ENCODE measurements at regions not wholly inside any gene's neighbourhood (a gene's known extent, or its start where the extent isn't known, plus 50 kb on each side); places are given as distances from the start of the nearest gene placed in this dataset.
A peak's percentile ranks its signal among the peaks of the same experiment; 100 is the strongest.

DNA sequence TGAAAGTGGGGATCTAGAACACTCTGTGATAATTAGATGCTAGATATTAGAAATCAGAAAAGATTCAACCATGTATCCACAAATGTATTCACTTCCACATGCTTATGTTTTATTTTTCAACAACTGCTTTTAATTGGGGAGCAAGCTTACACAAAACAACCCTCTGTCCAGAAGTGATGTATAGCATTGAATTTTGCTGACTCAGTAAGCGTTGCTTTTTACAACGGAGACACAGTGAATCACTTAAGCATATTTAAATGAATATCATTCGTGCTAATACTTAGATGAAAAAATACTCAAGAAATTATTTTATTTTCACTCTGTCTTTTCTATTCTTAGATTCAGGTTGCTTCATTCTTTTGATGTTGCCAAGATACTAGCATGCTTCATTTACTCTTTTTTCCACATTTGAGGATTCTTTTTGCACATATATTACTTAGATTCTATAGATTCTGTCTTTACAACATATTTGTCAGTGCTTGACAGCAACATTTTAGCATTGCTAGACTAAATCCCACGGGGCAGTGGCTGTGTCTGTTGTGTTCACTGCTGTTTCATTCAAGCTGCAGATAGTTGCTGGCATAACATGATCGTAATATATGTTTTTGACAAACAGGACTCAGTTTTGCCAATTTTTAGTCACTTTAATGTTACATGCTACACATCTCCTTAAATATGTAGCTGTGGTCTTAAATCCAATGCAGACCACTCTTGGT, 1714.4 kb upstream of the SEL1L start:
- no peaks in the 10 kb centered on the region for H3K27me3 ChIP-seq (ENCODE audit: insufficient read depth, poor library complexity, severe bottlenecking)
- no peak for TF ChIP-seq SPI1 (IDR thresholded peaks at IDR 0.05; ENCODE audit: borderline replicate concordance, low read depth)

DNA sequence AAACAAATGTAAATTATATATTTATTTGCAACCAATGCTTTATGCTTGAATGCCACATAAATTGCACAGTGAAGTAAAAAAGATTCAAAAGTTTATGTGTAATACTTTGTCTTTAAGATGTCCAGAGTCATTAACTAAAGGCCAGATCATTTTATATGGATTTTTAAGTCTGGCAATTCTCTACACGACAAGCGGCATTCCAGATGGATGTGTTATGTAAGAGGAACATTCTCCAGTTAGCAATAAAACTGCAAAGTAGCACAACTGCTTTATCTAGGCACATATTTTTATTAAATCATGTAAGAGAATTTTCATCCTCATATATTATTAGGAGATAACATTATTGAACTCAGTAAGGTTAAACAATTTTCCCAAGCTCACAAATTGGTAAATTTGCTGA, 1717.7 kb upstream of the SEL1L start:
- TF ChIP-seq SPI1 (IDR thresholded peaks at IDR 0.05; ENCODE audit: borderline replicate concordance, low read depth) (no peak), GABPA (IDR thresholded peaks at IDR 0.05; ENCODE audit: low read depth) (no peak), POLR2AphosphoS5 (IDR thresholded peaks at IDR 0.05; ENCODE audit: low read depth) (no peak)
- TF ChIP-seq, protein P1, sequence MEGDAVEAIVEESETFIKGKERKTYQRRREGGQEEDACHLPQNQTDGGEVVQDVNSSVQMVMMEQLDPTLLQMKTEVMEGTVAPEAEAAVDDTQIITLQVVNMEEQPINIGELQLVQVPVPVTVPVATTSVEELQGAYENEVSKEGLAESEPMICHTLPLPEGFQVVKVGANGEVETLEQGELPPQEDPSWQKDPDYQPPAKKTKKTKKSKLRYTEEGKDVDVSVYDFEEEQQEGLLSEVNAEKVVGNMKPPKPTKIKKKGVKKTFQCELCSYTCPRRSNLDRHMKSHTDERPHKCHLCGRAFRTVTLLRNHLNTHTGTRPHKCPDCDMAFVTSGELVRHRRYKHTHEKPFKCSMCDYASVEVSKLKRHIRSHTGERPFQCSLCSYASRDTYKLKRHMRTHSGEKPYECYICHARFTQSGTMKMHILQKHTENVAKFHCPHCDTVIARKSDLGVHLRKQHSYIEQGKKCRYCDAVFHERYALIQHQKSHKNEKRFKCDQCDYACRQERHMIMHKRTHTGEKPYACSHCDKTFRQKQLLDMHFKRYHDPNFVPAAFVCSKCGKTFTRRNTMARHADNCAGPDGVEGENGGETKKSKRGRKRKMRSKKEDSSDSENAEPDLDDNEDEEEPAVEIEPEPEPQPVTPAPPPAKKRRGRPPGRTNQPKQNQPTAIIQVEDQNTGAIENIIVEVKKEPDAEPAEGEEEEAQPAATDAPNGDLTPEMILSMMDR (IDR thresholded peaks at IDR 0.05; ENCODE audit: insufficient read depth, low read length) = no peak
- TF ChIP-seq, protein P2, sequence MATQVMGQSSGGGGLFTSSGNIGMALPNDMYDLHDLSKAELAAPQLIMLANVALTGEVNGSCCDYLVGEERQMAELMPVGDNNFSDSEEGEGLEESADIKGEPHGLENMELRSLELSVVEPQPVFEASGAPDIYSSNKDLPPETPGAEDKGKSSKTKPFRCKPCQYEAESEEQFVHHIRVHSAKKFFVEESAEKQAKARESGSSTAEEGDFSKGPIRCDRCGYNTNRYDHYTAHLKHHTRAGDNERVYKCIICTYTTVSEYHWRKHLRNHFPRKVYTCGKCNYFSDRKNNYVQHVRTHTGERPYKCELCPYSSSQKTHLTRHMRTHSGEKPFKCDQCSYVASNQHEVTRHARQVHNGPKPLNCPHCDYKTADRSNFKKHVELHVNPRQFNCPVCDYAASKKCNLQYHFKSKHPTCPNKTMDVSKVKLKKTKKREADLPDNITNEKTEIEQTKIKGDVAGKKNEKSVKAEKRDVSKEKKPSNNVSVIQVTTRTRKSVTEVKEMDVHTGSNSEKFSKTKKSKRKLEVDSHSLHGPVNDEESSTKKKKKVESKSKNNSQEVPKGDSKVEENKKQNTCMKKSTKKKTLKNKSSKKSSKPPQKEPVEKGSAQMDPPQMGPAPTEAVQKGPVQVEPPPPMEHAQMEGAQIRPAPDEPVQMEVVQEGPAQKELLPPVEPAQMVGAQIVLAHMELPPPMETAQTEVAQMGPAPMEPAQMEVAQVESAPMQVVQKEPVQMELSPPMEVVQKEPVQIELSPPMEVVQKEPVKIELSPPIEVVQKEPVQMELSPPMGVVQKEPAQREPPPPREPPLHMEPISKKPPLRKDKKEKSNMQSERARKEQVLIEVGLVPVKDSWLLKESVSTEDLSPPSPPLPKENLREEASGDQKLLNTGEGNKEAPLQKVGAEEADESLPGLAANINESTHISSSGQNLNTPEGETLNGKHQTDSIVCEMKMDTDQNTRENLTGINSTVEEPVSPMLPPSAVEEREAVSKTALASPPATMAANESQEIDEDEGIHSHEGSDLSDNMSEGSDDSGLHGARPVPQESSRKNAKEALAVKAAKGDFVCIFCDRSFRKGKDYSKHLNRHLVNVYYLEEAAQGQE (IDR thresholded peaks at IDR 0.05; ENCODE audit: insufficient replicate concordance, low read depth) = no peak
- DNase-seq (ENCODE audit: low read depth in 1 of 2, low spot score in 1 of 2) = no peak
- Histone ChIP-seq H3K27ac (replicated peaks) (no peak overlapping the region), H3K27me3 (ENCODE audit: insufficient read depth, poor library complexity, severe bottlenecking) (no peaks in the 10 kb centered on the region), H3K4me3 (replicated peaks; ENCODE audit: insufficient read depth, low read length) (no peak overlapping the region)

More for the DNA sequence above, 1714.4 kb upstream of the SEL1L start:
- Histone ChIP-seq H3K4me3 (replicated peaks; ENCODE audit: insufficient read depth, low read length) (no peak overlapping the region), H3K27ac (replicated peaks) (no peak overlapping the region)
- no peak for DNase-seq (ENCODE audit: low read depth in 1 of 2, low spot score in 1 of 2)

DNA sequence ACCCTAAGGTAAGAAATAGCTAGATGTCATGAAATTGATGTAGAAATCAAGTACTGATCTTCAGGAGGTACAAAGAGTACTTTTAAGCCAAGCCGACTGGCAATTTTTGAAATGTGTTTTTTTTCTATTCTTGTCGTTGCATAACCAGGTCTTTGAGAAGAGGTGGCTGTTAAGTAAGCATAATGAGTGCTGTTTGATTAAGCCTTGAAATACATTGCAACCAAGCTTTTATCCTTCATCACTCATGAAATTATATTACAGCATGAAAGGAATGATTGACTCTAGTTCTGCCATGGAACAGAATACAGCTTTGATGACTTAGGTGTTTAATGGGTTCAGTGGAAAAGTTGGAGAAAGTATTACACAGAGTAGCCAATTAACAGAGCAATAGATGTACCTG, 1720.2 kb upstream of the SEL1L start:
- H3K27ac ChIP-seq (replicated peaks) = peak overlapping the region; percentile 95
- TF ChIP-seq POLR2AphosphoS5 (IDR thresholded peaks at IDR 0.05; ENCODE audit: low read depth) (no peak), SPI1 (IDR thresholded peaks at IDR 0.05; ENCODE audit: borderline replicate concordance, low read depth) (no peak), GABPA (IDR thresholded peaks at IDR 0.05; ENCODE audit: low read depth) (no peak)
- TF ChIP-seq, protein P2 (IDR thresholded peaks at IDR 0.05; ENCODE audit: insufficient replicate concordance, low read depth) = no peak
- TF ChIP-seq, protein P1 (IDR thresholded peaks at IDR 0.05; ENCODE audit: insufficient read depth, low read length) = no peak
- peak; percentile 40 to 49 for DNase-seq (ENCODE audit: low read depth in 1 of 2, low spot score in 1 of 2)
- no peak overlapping the region for H3K4me3 ChIP-seq (replicated peaks; ENCODE audit: insufficient read depth, low read length)
- H3K27me3 ChIP-seq (ENCODE audit: insufficient read depth, poor library complexity, severe bottlenecking) = no peaks in the 10 kb centered on the region

DNA sequence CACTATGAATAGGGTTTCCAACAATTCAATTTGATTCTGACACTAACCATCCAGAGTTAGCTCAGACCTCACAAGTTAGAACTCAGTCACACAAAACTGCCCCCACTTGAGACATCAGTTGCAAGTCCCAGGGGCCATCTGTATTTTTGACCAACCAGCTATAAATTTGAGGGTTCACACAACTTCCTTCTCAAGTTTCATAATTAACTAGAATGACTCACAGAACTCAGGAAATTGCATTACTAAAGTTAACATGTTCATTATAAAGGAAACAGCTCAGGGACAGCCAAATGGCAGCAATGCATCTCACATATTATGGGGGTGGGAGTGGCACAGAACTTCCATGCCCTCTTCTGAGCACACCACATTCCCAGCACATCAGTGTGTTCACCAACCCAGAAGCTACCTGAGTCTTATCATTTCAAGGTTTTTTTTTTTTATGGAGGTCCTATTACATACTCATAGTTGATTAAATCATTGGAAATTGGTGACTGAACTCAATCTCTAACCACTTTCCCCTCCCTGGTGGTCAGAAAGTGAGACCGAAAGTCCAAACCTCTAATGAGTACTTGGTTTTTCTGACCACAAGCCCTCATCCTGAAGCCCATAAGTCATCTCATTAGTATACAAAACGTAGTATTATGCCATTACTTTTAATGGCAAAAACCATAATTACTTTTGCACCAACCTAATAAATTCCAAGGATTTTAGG, 1721.5 kb upstream of the SEL1L start:
- Histone ChIP-seq H3K4me3 (replicated peaks; ENCODE audit: insufficient read depth, low read length) (no peak overlapping the region), H3K27me3 (ENCODE audit: insufficient read depth, poor library complexity, severe bottlenecking) (no peaks in the 10 kb centered on the region), H3K27ac (replicated peaks) (peak overlapping the region; percentile 95)
- peak; percentile 91 to 93 for DNase-seq (ENCODE audit: low read depth in 1 of 2, low spot score in 1 of 2)
- TF ChIP-seq SPI1 (IDR thresholded peaks at IDR 0.05; ENCODE audit: borderline replicate concordance, low read depth) (no peak), POLR2AphosphoS5 (IDR thresholded peaks at IDR 0.05; ENCODE audit: low read depth) (peak; percentile 64), GABPA (IDR thresholded peaks at IDR 0.05; ENCODE audit: low read depth) (0 out of 2 replicates have a peak, but pooled peaks have one; percentile 28)
- TF ChIP-seq, protein P2 (IDR thresholded peaks at IDR 0.05; ENCODE audit: insufficient replicate concordance, low read depth) = no peak
- TF ChIP-seq, protein P1 (IDR thresholded peaks at IDR 0.05; ENCODE audit: insufficient read depth, low read length) = no peak
